ENCODE measurements at regions not wholly inside any gene's neighbourhood (a gene's known extent, or its start where the extent isn't known, plus 50 kb on each side); places are given as distances from the start of the nearest gene placed in this dataset.
"Not testable (repeated sequence)": the region's sequence is repeated elsewhere in the genome, so short reads cannot be mapped to it uniquely, and the experiment has no call there.

GRCh38 chr6:57708061-57708460 lies 390.6 kb downstream of the PRIM2 start:
- not testable (repeated sequence) for ATAC-seq

- peak; percentile 88 for ATAC-seq
These were observed 405.1 kb downstream of the PRIM2 start for GRCh38 chr6:57722546-57722945.

- ATAC-seq = not testable (repeated sequence)
These were observed 406.5 kb downstream of the PRIM2 start for GRCh38 chr6:57723815-57724401.

- not testable (repeated sequence) for ATAC-seq
These were observed 412.0 kb downstream of the PRIM2 start for GRCh38 chr6:57729407-57729806.

- not testable (repeated sequence) for ATAC-seq
These were observed 413.3 kb downstream of the PRIM2 start for GRCh38 chr6:57730726-57731125.

GRCh38 chr6:57747716-57748115 lies 430.3 kb downstream of the PRIM2 start:
- ATAC-seq = not testable (repeated sequence)

- ATAC-seq = not testable (repeated sequence)
These were observed 442.4 kb downstream of the PRIM2 start for GRCh38 chr6:57759850-57760249.

- not testable (repeated sequence) for ATAC-seq
These were observed 475.4 kb downstream of the PRIM2 start for GRCh38 chr6:57792720-57793397.

- ATAC-seq = not testable (repeated sequence)
These were observed 475.9 kb downstream of the PRIM2 start for GRCh38 chr6:57793398-57793762.

- not testable (repeated sequence) for ATAC-seq
These were observed 482.5 kb downstream of the PRIM2 start for GRCh38 chr6:57799703-57800479.

- ATAC-seq = not testable (repeated sequence)
These were observed 491.2 kb downstream of the PRIM2 start for GRCh38 chr6:57808581-57808980.

- ATAC-seq = not testable (repeated sequence)
These were observed 492.0 kb downstream of the PRIM2 start for GRCh38 chr6:57809454-57809853.

GRCh38 chr6:57813271-57814075 lies 496.0 kb downstream of the PRIM2 start:
- ATAC-seq = not testable (repeated sequence)

GRCh38 chr6:57815826-57816225 lies 498.4 kb downstream of the PRIM2 start:
- ATAC-seq = not testable (repeated sequence)

GRCh38 chr6:57821325-57821724 lies 503.9 kb downstream of the PRIM2 start:
- not testable (repeated sequence) for ATAC-seq

- not testable (repeated sequence) for ATAC-seq
These were observed 505.0 kb downstream of the PRIM2 start for GRCh38 chr6:57822448-57822847.

GRCh38 chr6:57822896-57823358 lies 505.5 kb downstream of the PRIM2 start:
- no peak for ATAC-seq

GRCh38 chr6:57837622-57838209 lies 520.3 kb downstream of the PRIM2 start:
- ATAC-seq = not testable (repeated sequence)

GRCh38 chr6:57841551-57841950 lies 524.1 kb downstream of the PRIM2 start:
- ATAC-seq = not testable (repeated sequence)

- peak; percentile 28 for ATAC-seq
These were observed 536.4 kb downstream of the PRIM2 start for GRCh38 chr6:57853745-57854407.

Measured in esophagus mucosa (tissue), 1 donor.